Dedifferentiated amniotic fluid mesenchymal stem cell (primary cell): ENCODE measurements at regions not wholly inside any gene's neighbourhood (a gene's known extent, or its start where the extent isn't known, plus 50 kb on each side); places are given as distances from the start of the nearest gene placed in this dataset.

Experiments used
- DNase-seq: peaks from one replicate; pipeline ENCODE4 v3.0.0-alpha.2; 2016; ENCODE audit errors: extremely low spot score

DNA sequence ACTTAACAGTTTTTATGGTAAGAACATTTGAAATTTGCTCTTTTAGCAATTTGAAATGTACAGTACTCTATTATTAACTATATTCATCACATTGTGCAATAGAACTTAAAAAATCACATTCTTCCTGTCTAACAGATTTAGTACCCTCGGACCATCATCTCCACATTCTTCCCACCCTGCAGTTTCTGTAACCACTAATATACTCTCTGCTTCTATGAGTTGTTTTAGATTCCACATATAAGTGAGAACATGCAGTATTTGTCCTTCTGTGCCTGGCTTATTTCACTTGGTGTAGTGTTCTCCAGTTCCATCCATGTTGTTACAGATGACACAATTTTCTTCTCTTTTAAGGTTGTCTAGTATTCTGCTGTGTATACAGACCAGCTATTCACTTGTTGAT lies 88.9 kb upstream of the SEC61G start:
- no peak for DNase-seq

DNA sequence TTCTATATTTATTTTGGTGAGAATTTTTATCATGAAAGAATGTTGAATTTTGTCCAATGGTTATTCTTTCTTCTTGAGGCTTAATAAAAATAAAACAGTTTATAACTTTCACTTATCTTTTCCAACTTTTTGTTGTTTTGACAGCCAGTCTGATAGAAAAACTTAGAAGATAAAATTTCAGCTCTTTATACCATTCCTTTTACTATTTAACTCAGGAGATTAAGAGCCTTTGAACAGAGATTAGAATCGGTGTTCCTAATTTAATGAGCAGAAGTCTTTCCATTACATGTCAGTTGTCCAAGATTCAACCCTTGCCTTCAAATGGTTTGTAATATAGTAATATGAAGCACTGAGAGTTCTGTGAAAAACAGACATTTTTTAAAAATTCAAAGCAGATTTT lies 97.8 kb upstream of the SEC61G start:
- DNase-seq = no peak

DNA sequence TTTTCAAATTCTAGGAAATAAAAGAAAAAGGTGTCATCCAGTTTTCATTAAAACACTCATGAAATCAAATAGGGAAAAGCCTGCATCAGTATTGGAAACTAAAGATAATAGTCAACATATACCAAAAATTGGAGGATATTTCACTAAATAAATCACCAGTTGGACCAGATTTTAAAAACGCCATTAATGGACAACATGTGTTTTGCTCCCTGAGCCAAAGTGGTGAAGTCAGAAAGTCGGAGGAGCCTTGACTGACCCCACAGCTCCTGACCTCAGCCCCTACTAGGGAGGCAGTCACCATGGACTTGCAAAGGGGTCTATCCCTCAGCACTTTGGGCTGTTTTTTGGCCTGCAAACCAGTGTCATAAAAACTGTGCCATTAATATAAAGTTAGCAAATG lies 98.3 kb upstream of the SEC61G start:
- no peak for DNase-seq

DNA sequence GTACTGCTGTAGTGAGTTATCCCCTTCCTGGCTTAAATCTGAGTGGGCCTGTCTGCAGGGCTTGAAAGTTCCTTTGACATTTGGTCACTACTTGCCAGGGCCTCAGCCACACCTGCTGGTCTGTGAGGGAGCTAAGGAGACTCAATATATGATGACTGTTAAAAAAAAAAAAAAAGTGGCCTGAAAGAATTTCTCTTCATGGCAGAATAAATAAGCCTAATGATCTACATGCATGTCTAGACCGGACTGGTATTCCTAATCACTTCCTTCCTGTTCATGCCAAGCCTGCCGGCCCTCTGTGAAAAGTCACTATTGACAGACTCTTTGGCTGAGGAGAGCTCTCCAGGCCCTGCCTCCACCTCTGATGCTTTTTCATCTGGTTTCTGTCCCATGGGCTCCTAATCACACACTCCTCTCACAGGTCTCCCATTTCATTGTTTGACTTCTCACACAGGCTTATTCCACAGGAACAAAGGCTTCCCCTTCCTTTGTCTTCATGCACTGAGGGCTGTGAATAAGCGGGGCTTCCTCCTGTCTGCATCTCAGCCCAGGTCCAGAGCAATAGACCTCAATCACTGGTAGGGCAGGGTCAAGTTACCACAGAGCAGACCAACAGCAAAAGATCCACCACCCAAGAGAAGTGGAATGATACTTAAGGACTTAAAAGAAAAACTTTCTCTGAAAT lies 99.1 kb upstream of the SEC61G start:
- DNase-seq = no peak

DNA sequence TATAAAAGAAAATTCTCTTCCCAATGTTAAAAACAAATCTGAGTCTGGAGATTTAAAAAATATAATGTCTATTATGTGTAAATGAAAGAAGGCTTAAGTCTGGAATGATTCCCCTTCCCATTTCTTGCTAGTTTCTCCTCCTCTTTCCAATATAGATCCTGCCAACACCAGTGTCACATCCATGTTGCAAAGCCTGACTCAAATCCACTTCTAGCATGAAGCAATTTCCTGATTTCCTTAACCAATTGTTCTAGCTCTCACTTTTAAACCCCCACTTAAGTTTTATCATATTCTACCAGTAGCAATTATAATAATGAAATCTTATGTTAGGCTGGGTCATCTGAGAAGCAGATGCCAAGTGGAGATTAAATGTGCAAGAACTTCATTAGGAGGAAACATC lies 100.1 kb upstream of the SEC61G start:
- no peak for DNase-seq

DNA sequence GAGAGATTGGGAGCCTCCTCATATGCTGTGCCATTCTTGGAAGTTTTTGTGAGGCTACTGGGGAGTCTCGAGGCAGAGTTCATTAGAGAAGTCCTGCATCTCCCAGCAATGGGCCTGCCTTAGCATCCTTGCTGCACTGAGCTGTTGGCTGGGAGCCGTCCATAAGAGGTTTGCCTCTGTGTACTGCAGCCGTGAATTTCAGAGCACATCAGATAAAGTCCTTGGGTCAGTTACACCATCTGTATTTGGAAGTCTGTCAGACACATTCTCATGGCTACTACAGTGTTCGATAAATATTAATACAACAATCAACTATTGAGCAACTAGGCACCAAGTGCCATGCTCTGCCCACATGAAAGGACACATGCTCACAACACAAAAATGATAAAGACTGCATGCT lies 100.5 kb upstream of the SEC61G start:
- no peak for DNase-seq

DNA sequence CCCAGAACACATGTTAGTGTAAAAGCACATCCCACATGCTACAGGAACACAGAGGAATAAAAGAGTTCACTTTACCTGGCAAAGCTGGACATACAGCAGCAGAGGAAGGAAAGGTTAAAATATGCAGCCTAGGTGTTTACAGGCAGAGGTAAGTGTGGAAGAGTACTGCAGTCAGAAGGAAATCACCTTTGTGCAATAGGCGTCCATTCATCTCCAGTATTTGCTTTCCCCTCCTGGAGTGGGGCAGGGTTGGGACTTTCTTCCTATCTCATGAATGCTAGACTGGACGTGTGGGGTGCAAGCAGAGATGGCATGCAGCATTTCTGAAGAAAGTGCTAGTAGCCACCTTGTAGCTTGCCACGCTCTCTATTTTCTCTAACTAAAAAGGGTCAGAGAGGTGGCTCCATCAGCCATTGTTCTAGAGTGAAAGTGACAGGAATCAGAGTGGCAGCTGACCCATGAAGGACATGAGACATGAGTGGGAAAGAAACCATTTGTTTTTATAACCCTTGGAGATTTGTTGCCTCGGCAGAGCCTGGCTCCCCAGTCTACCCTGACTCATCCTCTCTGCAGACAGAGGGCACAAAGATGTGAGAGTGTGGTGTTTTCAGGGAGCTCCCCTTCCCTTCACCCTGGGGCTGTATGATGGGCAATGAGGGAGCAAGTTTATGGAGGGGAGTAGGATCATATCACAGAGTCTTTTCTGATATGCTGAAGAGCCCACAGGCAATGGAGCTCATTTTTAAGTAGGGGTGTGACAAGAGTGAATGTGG lies 101.2 kb upstream of the SEC61G start:
- DNase-seq = no peak

DNA sequence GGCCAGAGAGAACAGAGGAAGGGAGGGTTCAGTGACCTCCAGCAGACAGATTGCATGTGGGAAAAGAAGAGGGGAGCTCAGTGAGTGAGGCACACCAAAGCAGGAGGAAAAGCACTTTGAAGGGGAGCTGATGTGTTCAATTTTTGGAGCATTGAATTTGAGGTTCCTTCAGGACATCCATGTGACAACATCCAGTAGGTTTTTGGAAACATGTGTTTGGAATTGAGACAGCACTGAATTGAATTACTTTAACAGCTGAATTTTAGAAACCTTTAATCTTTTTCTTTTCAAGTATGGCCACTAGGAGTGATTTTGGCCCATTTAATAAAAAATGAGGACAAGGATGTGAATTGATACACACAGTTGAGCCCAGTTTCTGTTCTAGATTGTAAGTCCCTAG lies 101.8 kb upstream of the SEC61G start:
- DNase-seq = no peak

DNA sequence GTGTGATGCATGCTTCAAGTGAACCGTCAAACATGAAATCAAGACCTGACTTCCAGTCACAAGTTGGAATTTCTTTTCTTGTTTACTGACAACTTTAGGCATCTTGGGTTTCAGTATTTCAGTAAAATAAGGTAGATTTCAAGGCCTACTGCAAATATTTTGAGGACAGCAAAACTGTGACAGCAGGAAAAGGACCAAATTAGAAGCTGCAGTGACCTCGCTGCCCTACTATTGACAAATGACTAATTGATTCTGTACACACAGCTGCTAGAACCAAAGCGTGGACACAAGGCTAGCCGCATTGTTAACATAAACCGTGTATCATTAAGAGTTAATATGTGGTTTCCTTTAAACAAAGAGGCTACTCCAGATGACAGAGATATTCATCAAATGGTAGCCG lies 105.7 kb upstream of the SEC61G start:
- DNase-seq = no peak

DNA sequence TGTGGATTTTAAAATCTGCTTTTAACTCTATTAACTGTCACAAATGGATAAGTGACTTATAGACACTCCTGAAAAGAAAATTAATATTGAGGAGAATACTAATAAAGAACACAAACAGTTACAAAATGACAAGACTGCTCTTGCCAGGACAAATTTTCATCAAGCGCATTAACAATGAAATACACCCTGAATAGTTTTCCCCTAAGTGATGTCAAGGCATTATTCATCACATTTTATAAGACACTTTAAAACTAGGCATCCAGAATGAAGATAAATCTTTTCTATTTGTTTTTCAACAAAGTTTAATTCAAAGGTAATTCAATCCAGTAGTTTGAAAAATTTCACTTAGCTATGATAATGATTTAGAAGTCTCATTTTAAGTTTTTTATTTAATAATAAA lies 110.5 kb upstream of the SEC61G start:
- no peak for DNase-seq

DNA sequence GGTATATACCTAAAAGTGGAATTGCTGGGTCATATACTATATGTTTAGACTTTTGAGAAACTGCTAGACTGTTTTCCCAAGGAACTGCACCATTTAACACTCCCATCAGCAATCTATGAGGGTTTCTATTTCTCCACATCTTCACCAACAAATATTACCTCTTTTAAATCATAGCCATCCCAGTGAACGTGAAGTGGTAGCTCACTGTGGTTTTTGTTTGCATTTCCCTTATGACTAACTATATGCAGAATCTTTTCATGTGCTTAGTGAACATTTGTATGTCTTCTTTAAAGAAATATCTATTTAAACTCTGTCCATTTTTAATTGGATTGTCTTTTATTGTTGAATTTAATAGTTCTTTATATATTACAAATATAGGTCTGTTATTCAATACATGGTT lies 115.8 kb upstream of the SEC61G start:
- DNase-seq = no peak

DNA sequence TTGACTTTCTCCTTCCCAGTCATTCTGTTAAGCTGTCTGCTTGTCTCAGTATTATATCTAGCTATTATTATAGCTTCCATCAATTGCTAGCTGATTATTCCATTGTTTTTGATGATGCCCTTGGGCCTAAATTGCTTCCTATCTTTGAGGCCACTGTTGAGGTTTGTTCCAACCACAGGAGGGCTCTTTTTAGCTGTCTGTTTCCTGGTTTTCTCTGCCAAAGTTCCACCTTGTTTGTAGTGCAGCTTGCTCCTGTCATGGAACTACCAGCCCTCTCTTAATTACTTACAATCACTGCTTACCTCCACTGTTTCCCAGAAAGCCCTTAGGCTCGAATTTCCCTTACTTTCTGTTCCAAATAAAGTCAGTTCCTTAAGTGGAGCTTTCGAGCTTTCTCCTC lies 118.7 kb upstream of the SEC61G start:
- DNase-seq = no peak

DNA sequence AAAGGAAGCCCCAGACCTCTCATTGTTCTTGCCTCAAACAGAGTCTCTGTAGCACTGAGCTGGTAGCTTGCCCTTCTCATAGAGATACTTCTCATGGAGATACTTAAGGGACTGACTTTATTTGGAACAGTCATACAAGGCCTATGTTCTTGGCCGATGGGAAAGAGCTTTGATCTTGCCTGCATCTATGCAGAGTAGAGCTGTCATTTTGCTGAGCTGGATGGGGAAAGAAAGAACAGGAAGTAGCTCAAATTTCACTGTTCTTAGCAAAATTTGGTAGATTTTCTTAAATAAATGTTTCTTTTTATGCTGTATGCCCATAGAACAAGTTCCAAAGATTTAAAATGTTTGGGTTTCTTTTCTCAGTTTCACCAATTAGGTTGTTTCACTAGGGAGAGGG lies 119.3 kb upstream of the SEC61G start:
- DNase-seq = peak; percentile 22

DNA sequence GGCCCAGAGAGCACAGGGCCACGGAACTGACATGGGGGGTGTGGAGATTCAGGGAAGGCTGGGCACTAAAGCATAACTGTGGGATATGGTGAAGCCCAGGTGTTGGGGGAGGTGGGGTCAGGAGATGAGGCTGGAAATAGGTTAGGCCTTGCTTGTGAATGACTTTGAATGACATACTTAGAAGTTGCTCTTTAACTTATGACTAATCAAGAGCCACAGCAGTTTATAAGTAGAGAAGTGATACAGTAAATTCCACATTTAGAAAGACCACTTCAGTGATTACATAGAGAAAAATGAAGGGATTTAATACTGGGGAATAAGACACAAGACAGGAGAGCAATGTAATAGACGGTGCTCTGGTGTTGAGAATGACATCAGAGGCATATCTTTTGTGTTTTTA lies 120.8 kb upstream of the SEC61G start:
- no peak for DNase-seq

DNA sequence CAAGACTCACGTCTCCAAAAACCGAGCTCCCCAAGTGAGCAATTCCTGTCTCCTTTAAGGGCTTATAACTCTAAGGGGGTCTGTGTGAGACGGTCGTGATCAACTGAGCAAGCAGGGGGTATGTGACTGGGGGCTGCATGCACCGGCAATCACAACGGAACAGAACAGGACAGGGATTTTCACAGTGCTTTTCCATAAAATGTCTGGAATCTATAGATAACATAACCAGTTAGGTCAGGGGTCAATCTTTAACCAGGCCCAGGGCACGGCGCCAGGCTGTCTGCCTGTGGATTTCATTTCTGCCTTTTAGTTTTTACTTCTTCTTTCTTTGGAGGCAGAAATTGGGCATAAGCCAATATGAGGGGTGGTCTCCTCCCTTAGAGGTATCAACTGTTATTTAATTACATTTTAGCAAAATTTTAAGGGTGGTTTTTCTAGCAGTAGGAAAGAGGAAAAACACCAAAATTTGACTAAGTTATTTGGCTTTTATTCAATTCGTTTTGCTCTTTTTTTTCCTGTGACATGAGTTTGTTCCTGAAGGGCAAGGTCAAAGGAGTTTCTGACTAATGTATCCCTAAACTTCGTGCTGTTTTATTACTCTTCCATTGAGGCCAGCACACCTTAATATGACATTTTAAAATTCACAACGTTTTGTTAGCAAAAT lies 121.4 kb upstream of the SEC61G start:
- DNase-seq = no peak

DNA sequence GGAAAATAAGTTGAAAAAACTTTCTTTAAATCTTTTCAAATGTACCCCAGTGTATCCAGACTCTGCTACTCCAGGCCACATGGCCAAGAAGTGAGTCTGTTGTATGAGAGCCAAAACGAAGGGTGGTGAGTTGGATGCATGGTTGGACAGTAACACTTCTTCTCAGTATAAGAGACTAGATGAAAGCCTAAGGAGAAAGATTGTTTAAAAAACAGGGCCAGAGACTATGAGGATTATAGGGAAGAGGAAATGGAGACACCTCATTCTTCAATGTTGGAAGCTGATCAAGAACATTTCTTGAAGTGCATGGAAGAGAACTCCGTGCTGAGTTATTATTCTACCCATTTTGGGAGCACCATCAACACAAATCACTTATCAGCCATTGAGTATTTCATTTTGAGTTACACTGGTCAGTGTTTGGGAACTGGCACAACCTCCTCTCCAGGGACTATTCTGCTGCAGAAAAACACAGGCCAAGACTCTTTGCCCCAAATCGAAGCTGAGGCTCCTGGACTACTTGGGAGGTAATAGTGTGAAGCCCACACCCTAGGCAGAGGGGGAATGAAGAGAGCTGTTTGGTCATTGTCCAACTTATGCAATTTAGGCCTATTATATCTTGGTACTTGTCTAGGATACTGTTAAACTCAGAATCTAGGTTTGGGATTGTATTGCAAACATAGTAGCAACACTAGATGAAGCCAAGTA lies 123.0 kb upstream of the SEC61G start:
- DNase-seq = no peak

DNA sequence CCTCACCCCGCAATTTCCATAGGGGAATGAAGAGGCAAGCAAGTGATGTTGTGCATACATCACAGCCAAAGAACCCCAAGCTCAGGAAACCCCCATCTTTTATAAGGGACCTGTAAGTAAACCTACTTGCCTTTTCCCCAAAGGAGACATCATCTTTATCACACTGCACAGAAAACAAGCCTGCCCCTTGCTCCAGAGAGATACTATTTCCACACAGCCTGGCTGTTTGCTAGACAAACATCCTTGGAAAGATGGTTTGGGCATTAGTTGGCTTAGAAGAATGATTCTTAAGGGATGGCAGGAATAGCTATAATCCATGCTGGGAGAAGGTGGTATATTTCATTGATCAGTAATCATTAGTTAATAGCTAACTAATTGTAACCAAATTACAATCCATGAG lies 123.7 kb upstream of the SEC61G start:
- no peak for DNase-seq

DNA sequence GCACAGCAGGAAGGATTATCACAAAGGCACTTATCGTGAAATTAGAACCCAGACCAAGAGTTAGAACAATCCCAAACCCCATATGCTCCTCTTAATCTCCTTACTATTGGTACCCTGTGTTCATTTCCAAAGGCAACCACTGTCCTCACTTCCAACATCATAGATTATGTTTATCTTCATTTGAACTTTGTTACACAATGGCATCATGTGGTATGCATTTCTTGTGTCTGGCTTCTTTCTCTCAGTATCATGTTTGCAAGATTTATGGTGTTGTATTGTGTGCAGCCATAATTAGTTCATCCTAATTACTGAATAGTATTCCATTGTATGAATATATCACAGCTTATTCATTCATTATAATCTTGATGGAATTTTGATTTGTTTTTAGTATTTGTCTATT lies 124.6 kb upstream of the SEC61G start:
- no peak for DNase-seq

DNA sequence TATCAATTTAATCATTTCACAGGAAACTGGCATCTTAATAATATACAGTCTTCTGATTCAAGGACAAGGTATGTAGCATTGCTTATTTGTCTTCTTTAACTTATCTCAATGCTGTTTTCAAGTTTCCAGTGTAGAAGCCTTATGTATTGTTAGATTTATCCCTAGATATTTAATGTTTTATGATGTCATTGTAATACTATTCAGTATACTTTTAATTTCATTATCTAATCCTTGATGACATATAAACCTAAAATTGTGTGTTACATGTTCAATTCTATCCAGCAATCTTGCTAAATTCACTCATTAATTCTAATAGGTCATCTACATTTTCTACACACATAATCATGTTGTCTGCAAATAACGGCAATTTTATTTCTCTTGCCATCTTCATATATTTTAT lies 126.3 kb upstream of the SEC61G start:
- DNase-seq = no peak

DNA sequence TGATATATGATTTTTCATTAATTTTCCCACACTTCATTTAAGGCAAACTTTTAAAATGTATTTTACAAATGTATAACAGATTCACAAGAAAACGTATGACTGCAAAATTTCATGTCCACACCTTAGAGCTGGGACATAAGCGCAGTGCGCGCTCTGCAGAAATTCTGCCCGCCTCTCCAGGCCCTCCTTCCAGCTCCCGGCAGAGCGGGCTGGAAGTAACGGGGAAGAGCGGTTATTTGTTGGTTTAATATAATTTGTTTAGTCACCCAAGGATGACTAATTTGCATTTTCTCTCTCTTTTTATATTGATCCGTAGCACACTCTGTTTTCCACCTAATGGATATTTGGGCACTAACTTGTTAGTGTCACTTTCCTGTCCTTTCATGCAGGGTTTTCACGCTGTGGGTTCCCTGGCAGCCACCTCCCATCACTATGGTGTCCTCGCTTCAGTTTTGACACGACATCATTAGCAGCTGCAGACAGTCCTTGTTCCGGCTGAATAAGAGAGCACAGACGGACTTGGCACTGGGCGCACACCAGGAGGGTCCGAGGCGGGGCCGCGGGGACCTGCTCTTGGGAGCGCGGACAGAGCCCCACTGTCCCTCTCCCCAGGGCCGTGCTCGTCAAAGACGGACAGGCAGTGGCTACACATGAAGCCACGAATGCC lies 129.2 kb upstream of the SEC61G start:
- DNase-seq = no peak

DNA sequence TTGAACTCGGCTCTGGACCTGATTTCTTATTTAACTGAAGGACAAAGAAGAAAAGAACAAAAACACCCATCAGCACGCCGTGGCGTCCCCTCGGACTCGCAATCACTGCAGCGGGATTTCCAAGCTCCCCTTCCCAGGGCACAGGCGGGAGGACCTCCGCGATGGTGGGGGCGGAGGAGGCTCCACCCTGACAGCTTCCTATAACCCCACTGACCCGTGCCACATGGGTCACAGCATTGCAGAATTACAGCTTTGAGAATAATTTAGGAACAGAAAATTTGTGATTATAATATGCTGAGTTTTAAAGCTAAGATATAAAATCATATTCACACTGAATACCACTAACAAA lies 129.7 kb upstream of the SEC61G start:
- DNase-seq = no peak

DNA sequence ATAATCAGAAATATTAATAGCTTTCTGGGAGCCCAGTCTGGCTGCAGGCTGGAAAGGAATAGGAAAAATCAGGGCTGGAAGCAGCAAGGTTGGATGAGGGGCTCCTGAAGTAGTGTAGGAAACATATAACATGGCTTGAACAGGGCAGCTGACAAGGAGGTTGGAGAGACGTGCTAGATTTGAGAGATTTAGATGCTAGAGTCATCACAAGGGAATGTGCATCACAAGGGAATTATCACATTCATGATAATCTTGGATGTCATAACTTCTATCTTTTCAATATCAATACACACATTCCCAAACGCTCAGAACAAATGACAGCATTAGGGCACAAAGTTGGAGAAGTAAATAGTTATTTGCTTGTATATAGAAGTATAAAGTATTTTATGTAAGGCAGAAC lies 120.9 kb upstream of the EGFR start:
- DNase-seq = no peak
